Hepatocyte (in vitro differentiated cells): ENCODE measurements at regions not wholly inside any gene's neighbourhood (a gene's known extent, or its start where the extent isn't known, plus 50 kb on each side); places are given as distances from the start of the nearest gene placed in this dataset.

Experiments
- EZH2 ChIP-seq: fragments of 200-600 bp; sonication (generic); IDR thresholded peaks from 2 replicates; pipeline ENCODE4 v1.6.1; 2016; ENCODE audit warnings: antibody characterized with exemption, mild to moderate bottlenecking, borderline replicate concordance
- TF ChIP-seq, protein P1 (sequence below): fragments of 200-600 bp; sonication (generic); IDR thresholded peaks from 2 replicates; pipeline ENCODE4 v1.5.1; 2016; ENCODE audit warnings: antibody characterized with exemption, mild to moderate bottlenecking; ENCODE audit not compliant: poor library complexity

DNA sequence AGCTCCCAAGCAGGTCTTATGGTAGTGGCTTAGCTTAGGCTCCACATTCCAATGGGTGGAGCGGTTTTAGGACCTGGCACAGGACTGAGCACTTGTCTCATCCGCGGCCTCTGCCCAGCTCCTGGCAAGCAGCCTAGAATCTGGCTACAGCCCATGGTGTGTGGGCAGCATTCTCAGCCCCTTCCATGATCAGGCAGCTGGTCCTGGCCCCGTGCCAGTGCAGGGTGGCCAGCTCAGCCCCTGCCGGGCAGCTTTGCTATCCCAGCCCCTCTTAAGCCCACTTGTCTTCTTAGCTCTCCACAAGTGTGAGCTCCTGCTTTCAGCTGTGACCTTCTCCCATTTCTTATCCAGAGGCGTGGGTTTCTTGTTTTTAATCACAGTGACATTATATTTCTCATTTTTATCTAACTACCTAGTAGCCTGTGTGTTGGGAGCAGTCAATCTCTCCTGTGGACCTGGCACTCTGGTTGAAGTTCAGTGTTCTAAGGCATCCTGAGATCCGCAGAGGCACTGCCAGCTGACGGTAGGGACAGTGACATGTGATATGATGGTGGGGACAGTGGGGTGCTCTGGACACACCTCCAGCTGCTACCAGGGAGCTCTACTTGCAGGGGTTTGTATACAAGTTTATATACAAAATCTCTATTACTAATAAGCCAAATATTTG is 84.5 kb upstream of the PRNP start:
- TF ChIP-seq, protein P1, sequence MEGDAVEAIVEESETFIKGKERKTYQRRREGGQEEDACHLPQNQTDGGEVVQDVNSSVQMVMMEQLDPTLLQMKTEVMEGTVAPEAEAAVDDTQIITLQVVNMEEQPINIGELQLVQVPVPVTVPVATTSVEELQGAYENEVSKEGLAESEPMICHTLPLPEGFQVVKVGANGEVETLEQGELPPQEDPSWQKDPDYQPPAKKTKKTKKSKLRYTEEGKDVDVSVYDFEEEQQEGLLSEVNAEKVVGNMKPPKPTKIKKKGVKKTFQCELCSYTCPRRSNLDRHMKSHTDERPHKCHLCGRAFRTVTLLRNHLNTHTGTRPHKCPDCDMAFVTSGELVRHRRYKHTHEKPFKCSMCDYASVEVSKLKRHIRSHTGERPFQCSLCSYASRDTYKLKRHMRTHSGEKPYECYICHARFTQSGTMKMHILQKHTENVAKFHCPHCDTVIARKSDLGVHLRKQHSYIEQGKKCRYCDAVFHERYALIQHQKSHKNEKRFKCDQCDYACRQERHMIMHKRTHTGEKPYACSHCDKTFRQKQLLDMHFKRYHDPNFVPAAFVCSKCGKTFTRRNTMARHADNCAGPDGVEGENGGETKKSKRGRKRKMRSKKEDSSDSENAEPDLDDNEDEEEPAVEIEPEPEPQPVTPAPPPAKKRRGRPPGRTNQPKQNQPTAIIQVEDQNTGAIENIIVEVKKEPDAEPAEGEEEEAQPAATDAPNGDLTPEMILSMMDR: no peak
- no peak for TF ChIP-seq EZH2
